HG02885 (cell line): ENCODE measurements at regions not wholly inside any gene's neighbourhood (a gene's known extent, or its start where the extent isn't known, plus 50 kb on each side); places are given as distances from the start of the nearest gene placed in this dataset.
"Not testable (repeated sequence)": the region's sequence is repeated elsewhere in the genome, so short reads cannot be mapped to it uniquely, and the experiment has no call there.

ENCODE experiments used
- ATAC-seq: cut with Tn5 transposase; IDR thresholded peaks from one replicate; pipeline ENCODE4 v1.9.1; 2021; ENCODE audit warnings: mild to moderate bottlenecking; ENCODE audit not compliant: unreplicated experiment, poor library complexity

GRCh38 chr3:59180006-59180405, 130.2 kb upstream of the CFAP20DC start:
- ATAC-seq = no peak

GRCh38 chr3:59178698-59179097, 128.9 kb upstream of the CFAP20DC start:
- ATAC-seq = no peak

GRCh38 chr3:59171491-59171890, 121.7 kb upstream of the CFAP20DC start:
- ATAC-seq = no peak

GRCh38 chr3:59170166-59170565, 120.3 kb upstream of the CFAP20DC start:
- ATAC-seq = not testable (repeated sequence)

GRCh38 chr3:59167756-59168155, 117.9 kb upstream of the CFAP20DC start:
- ATAC-seq = no peak

GRCh38 chr3:59163953-59164352, 114.1 kb upstream of the CFAP20DC start:
- no peak for ATAC-seq

GRCh38 chr3:59161048-59161447, 111.2 kb upstream of the CFAP20DC start:
- ATAC-seq = no peak

GRCh38 chr3:59160133-59160746, 110.4 kb upstream of the CFAP20DC start:
- ATAC-seq = no peak

GRCh38 chr3:59153648-59154047, 103.8 kb upstream of the CFAP20DC start:
- ATAC-seq = no peak

GRCh38 chr3:59152943-59153342, 103.1 kb upstream of the CFAP20DC start:
- ATAC-seq = no peak

- ATAC-seq = no peak
Observed at GRCh38 chr3:59150039-59150438, 100.2 kb upstream of the CFAP20DC start.

GRCh38 chr3:59149166-59149565, 99.3 kb upstream of the CFAP20DC start:
- no peak for ATAC-seq

GRCh38 chr3:59143447-59143846, 93.6 kb upstream of the CFAP20DC start:
- ATAC-seq = no peak

- no peak for ATAC-seq
Observed at GRCh38 chr3:59142556-59142955, 92.7 kb upstream of the CFAP20DC start.

GRCh38 chr3:59138966-59139365, 89.1 kb upstream of the CFAP20DC start:
- ATAC-seq = no peak

GRCh38 chr3:59137415-59137814, 87.6 kb upstream of the CFAP20DC start:
- no peak for ATAC-seq

- ATAC-seq = no peak
Observed at GRCh38 chr3:59136081-59136480, 86.3 kb upstream of the CFAP20DC start.

GRCh38 chr3:59135096-59135495, 85.3 kb upstream of the CFAP20DC start:
- ATAC-seq = no peak

GRCh38 chr3:59133311-59133710, 83.5 kb upstream of the CFAP20DC start:
- ATAC-seq = no peak

- no peak for ATAC-seq
Observed at GRCh38 chr3:59131016-59131766, 81.4 kb upstream of the CFAP20DC start.

GRCh38 chr3:59128685-59129084, 78.9 kb upstream of the CFAP20DC start:
- ATAC-seq = no peak

- ATAC-seq = no peak
Observed at GRCh38 chr3:59127071-59127470, 77.2 kb upstream of the CFAP20DC start.
